K562 (cell line): ENCODE measurements at regions not wholly inside any gene's neighbourhood (a gene's known extent, or its start where the extent isn't known, plus 50 kb on each side); places are given as distances from the start of the nearest gene placed in this dataset.

ENCODE experiments used
- ATAC-seq: fragments of 200-7000 bp; cut with Tn5 transposase; 3 replicates; pipeline ENCODE4 v1.9.1; 2020; ENCODE audit warnings: moderate library complexity
- BruUV-seq: library from RNA; stranded (reverse); fragments of 400-500 nt; replicated peaks from 2 replicates; lab custom pipeline; 2021; lab: Mats Ljungman, UMichigan
- CTCF ChIA-PET: fragments of 300-600 bp; formaldehyde crosslinking; extraction: SDS; loops from one replicate; lab custom pipeline; 2021; ENCODE audit warnings: low intra/inter-chr PET ratio; lab: Yijun Ruan, JAX
- POLR2A ChIA-PET: fragments of 300-600, 350-650 bp; sonication (Branson Sonifier 250); formaldehyde crosslinking; extraction: SDS; loops from one replicate; lab custom pipeline; 2021; ENCODE audit warnings: antibody characterized with exemption, inconsistent platforms; lab: Yijun Ruan, JAX
- DNase-seq, 4 experiments: peaks; one replicate each; pipeline versions ENCODE4 v3.0.0 to v3.0.0-alpha.2; 2011 to 2018; ENCODE audit warnings: low spot score in 3 of 4, mixed read lengths in 3 of 4; ENCODE audit errors: extremely low read depth in 1 of 4
- FAIRE-seq: peaks from 2 replicates; lab custom pipeline; 2011; peaks lifted over from hg19 to GRCh38; lab: Jason Lieb, UNC
- H2AFZ ChIP-seq: 2 replicates; pipeline ENCODE4 v1.6.0; 2011; ENCODE audit warnings: low read depth, low read length, control low read depth, inconsistent platforms
- H3K27ac ChIP-seq: fragments of 200-600 bp; 3 replicates; pipeline ENCODE4 v1.8.0; 2011; ENCODE audit warnings: low read depth, mild to moderate bottlenecking, control low read depth, inconsistent platforms, low read length, moderate library complexity, mixed read lengths; ENCODE audit errors: extremely low read depth
- H3K27me3 ChIP-seq, 2 experiments: fragments of 300-600 bp in 1 of 2; 2 replicates in 1 of 2; 3 replicates in 1 of 2; pipeline versions ENCODE4 v1.6.0 to v1.8.0; 2011; ENCODE audit warnings: inconsistent platforms in 2 of 2, low read length in 2 of 2, mild to moderate bottlenecking in 1 of 2, mixed read lengths in 1 of 2, moderate library complexity in 1 of 2; ENCODE audit not compliant: control insufficient read depth in 2 of 2, insufficient read depth in 2 of 2
- H3K36me3 ChIP-seq: fragments of 300-600 bp; 3 replicates; pipeline ENCODE4 v1.8.0; 2011; ENCODE audit warnings: mild to moderate bottlenecking, low read length, inconsistent platforms; ENCODE audit not compliant: control insufficient read depth, insufficient read depth
- H3K4me1 ChIP-seq, 2 experiments: fragments of 200-600 bp in 1 of 2; replicated peaks in 1 of 2; 2 replicates in 1 of 2; 3 replicates in 1 of 2; pipeline versions ENCODE4 v1.5.1 to v1.8.0; 2011; ENCODE audit warnings: inconsistent platforms in 2 of 2, low read length in 2 of 2, mild to moderate bottlenecking in 1 of 2, mixed read lengths in 1 of 2, moderate library complexity in 1 of 2; ENCODE audit not compliant: control insufficient read depth in 2 of 2, insufficient read depth in 2 of 2
- H3K4me2 ChIP-seq: 2 replicates; pipeline ENCODE4 v1.6.1; 2011; ENCODE audit warnings: low read length, control low read depth, inconsistent platforms, mixed read lengths; ENCODE audit not compliant: insufficient read depth
- H3K4me3 ChIP-seq: fragments of 200-600 bp; sonication (generic), shearing (Covaris generic); 2 replicates; pipeline ENCODE4 v1.5.1; 2016; ENCODE audit warnings: control low read depth, inconsistent platforms
- H3K79me2 ChIP-seq: fragments of 200-600 bp; 3 replicates; pipeline ENCODE4 v1.8.0; 2011; ENCODE audit warnings: low read length, inconsistent platforms; ENCODE audit not compliant: control insufficient read depth, insufficient read depth
- H3K9ac ChIP-seq, 2 experiments: 2 replicates each; pipeline versions ENCODE4 v1.6.0 to v1.6.1; 2011; ENCODE audit warnings: low read depth in 2 of 2, low read length in 2 of 2, control low read depth in 1 of 2, inconsistent platforms in 1 of 2, mild to moderate bottlenecking in 1 of 2, mixed read lengths in 1 of 2; ENCODE audit not compliant: insufficient read depth in 1 of 2
- H3K9me1 ChIP-seq: one replicate; pipeline ENCODE4 v1.6.0; 2011; ENCODE audit warnings: inconsistent platforms, mild to moderate bottlenecking, low read length, moderate library complexity; ENCODE audit not compliant: control insufficient read depth, insufficient read depth
- H3K9me3 ChIP-seq: replicated peaks from 2 replicates; pipeline ENCODE4 v1.5.1; 2011; ENCODE audit warnings: low read depth, low read length, inconsistent platforms; ENCODE audit not compliant: control insufficient read depth, insufficient read depth
- H4K20me1 ChIP-seq: replicated peaks from 2 replicates; pipeline ENCODE4 v1.6.1; 2011; ENCODE audit warnings: low read length, inconsistent platforms, mixed read lengths; ENCODE audit not compliant: control insufficient read depth, insufficient read depth
- CBX1 ChIP-seq: sonication (generic); IDR thresholded peaks from 2 replicates; pipeline ENCODE4 v1.6.1; 2016; ENCODE audit warnings: antibody characterized with exemption, low read depth, mild to moderate bottlenecking
- CCAR2 ChIP-seq: fragments of 200-400 bp; formaldehyde crosslinking; IDR thresholded peaks from 2 replicates; pipeline ENCODE4 v1.6.1; 2017; ENCODE audit warnings: mild to moderate bottlenecking, low read depth, low read length
- CEBPG ChIP-seq, 3 experiments: fragments of 200-800 bp in 1 of 3; sonication (Bioruptor generic) in 1 of 3; sonication (generic) in 1 of 3; formaldehyde crosslinking in 1 of 3; IDR thresholded peaks in 2 of 3; conservative IDR thresholded peaks in 1 of 3; 2 replicates each; pipeline versions ENCODE4 v1.6.1 to v1.8.0; 2016 to 2022; ENCODE audit warnings: missing compliant biosample characterization in 2 of 3, missing genetic modification characterization in 2 of 3, mild to moderate bottlenecking in 1 of 3, missing genetic modification reagents in 1 of 3
- CHD1 ChIP-seq: fragments of 200-600 bp; sonication (generic); IDR thresholded peaks from one replicate; pipeline ENCODE4 v1.6.1; 2012; ENCODE audit warnings: mild to moderate bottlenecking, moderate library complexity, low read length, inconsistent platforms
- CREBBP ChIP-seq: IDR thresholded peaks from one replicate; pipeline ENCODE4 v1.6.1; 2012; ENCODE audit warnings: low read depth, mild to moderate bottlenecking, control low read depth, inconsistent platforms, low read length
- FOXJ2 ChIP-seq: fragments of 200-800 bp; sonication (Bioruptor generic); IDR thresholded peaks from 2 replicates; pipeline ENCODE4 v1.6.1; 2016; ENCODE audit warnings: missing genetic modification characterization, missing compliant biosample characterization
- IRF1 ChIP-seq: sonication (generic); formaldehyde crosslinking; IDR thresholded peaks from 2 replicates; pipeline ENCODE4 v1.8.0; 2022; ENCODE audit warnings: missing genetic modification reagents, mild to moderate bottlenecking, borderline replicate concordance
- L3MBTL2 ChIP-seq: fragments of 450-650 bp; IDR thresholded peaks from 2 replicates; pipeline ENCODE4 v1.6.1; 2016; ENCODE audit warnings: mild to moderate bottlenecking, moderate library complexity
- LCOR ChIP-seq: sonication (generic); formaldehyde crosslinking; IDR thresholded peaks from 2 replicates; pipeline ENCODE4 v1.8.0; 2022; ENCODE audit warnings: mild to moderate bottlenecking, missing genetic modification reagents
- SMAD4 ChIP-seq: fragments of 250-450 bp; sonication (Bioruptor Pico); conservative IDR thresholded peaks from 2 replicates; pipeline ENCODE4 v1.8.0; 2021; ENCODE audit warnings: inconsistent platforms, mild to moderate bottlenecking, moderate library complexity
- XRCC3 ChIP-seq: fragments of 450-650 bp; IDR thresholded peaks from 2 replicates; pipeline ENCODE4 v1.6.1; 2017; ENCODE audit warnings: mild to moderate bottlenecking, moderate library complexity
- ZC3H8 ChIP-seq: fragments of 450-650 bp; IDR thresholded peaks from 2 replicates; pipeline ENCODE4 v1.6.1; 2017
- ZFX ChIP-seq: sonication (generic); formaldehyde crosslinking; IDR thresholded peaks from 2 replicates; pipeline ENCODE4 v1.8.0; 2022; ENCODE audit warnings: mild to moderate bottlenecking, missing genetic modification reagents, moderate library complexity
- WGBS: fragments of 100-300 bp; shearing (Covaris generic); methylation state at CpG from one replicate; pipeline ENCODE4 v1.1.6; 2016; ENCODE audit warnings: low coverage, mixed read lengths; ENCODE audit not compliant: insufficient coverage; ENCODE audit errors: missing lambda C conversion rate; 5-methylcytosine and 5-hydroxymethylcytosine counted together
- in situ Hi-C: fragments of 300-500 bp; cut with MboI; formaldehyde crosslinking; loops from 4 replicates; pipeline ENCODE4 v1.15.0; 2018; ENCODE audit warnings: inconsistent platforms, mixed read lengths
- intact Hi-C: fragments of 100-400 bp; cut with micrococcal nuclease; formaldehyde crosslinking; loops from 2 replicates; pipeline ENCODE4 v1.14.2; 2022
- TF ChIP-seq, protein P1 (sequence below): fragments of 250-450 bp; sonication (Bioruptor Pico); IDR thresholded peaks from 2 replicates; pipeline ENCODE4 v1.5.0; 2021; ENCODE audit warnings: mild to moderate bottlenecking, moderate library complexity
- TF ChIP-seq, protein P2 (sequence below): fragments of 250-450 bp; sonication (Bioruptor Pico); IDR thresholded peaks from 2 replicates; pipeline ENCODE4 v1.8.0; 2021; ENCODE audit warnings: moderate library complexity, mild to moderate bottlenecking, inconsistent platforms

DNA sequence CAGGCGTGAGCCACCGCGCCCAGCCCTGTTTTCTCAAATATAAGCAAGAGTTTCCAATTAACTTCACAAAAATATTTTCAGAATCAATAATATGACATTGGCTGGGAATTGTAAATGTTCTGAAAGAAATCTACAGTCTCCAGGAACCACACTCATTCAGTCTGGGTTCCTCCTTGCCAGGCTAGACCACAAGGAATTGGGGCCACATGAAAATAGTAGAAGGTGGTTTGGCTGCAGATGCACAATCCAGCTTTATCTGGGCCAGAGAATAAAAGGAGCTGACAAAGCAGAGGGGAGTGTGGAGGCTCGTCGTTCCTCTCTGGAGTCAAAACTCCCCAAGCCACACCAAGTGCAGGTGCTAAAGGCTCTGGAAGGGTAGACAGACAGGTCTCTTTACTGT is 92.0 kb upstream of the OSMR start:
- H3K4me2 ChIP-seq: no peak overlapping the region
- DNase-seq: no peak
- H3K79me2 ChIP-seq: no peaks in the 10 kb centered on the region
- no peak for FAIRE-seq
- intact Hi-C loops: no loop called here
- no TSS peak for BruUV-seq
- no peak overlapping the region for H3K4me3 ChIP-seq
- WGBS: 0% methylated on average over 5 of the region's 5 CpGs
- CTCF ChIA-PET: no interaction called here
- H3K27me3 ChIP-seq: peaks cover 9 to 30% of the 10 kb centered on the region in 2 experiments; a peak in 4 of 5 replicates
- H3K9ac ChIP-seq: no peak overlapping the region
- POLR2A ChIA-PET: interaction anchor here (0.9 kb wide), 1 partner anchor 8 kb away, joined by 3 read pairs; no protein-coding TSS in a partner anchor
- no peak overlapping the region for H3K27ac ChIP-seq
- H2AFZ ChIP-seq: no peak overlapping the region
- no peaks in the 10 kb centered on the region for H3K9me3 ChIP-seq
- H4K20me1 ChIP-seq: no peaks in the 10 kb centered on the region
- H3K4me1 ChIP-seq: no peaks in the 10 kb centered on the region
- in situ Hi-C loops: no loop called here
- H3K9me1 ChIP-seq: no peaks in the 10 kb centered on the region
- H3K36me3 ChIP-seq: no peaks in the 10 kb centered on the region
- ATAC-seq: no peak
- TF ChIP-seq XRCC3: no peak
- no peak for TF ChIP-seq ZC3H8
- no peak for TF ChIP-seq CHD1
- no peak for TF ChIP-seq CREBBP
- TF ChIP-seq, protein P1, sequence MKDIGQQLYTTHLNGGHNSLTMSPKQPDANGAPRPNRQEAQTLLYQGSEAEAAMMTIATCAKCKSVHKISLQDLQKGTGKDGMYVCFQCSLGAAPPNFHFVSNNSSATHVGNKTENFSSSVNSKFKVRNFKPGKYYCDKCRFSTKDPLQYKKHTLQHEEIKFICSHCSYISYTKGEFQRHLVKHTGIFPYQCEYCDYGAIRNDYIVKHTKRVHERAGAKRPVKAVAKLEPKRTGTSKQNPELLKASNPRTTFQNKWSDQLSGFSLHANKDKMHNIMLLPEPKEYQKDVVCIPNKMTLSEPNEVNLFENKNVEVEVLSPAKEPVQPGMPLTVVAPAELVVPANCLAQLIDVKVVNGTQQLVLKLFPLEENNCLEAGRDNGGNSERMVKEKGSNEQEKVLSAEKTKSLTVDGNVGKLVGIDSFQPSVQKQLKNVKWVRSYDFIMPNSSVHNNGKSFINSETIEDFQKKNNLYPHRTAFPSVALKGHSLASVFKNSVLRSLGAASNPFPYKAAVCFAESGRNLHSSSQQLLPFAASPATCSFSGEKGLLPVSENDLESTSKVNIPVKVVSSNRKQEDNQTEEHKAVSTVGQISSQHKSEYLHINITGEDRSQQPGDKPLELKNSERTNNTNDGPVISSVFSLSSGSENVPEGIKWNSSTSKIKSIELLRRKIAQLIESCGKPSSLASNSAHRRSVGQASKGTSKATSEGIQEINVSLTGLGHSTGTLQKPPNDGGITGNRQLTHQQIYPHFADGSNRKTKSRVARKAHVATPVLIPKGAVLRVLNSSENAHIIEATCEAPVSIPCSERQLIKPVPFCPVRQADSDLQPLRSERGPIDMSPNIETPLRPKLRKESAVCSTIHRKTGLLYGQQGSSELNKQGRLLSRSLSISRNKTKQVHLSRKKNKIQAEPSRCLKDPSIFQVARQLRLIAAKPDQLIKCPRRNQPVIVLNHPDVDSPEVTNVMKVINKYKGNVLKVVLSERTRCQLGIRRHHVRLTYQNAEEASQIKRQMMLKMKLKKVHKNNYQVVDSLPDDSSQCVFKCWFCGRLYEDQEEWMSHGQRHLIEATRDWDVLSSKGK (CRISPR knock-in tag): no peak
- TF ChIP-seq CEBPG (CRISPR knock-in tag; IDR thresholded peaks at IDR 0.05): no peak
- no peak for TF ChIP-seq CEBPG (tag; conservative IDR thresholded peaks at IDR 0.05 in 1 of 2, IDR thresholded peaks at IDR 0.05 in 1 of 2)
- TF ChIP-seq FOXJ2 (tag): no peak
- TF ChIP-seq L3MBTL2: no peak
- TF ChIP-seq, protein P2, sequence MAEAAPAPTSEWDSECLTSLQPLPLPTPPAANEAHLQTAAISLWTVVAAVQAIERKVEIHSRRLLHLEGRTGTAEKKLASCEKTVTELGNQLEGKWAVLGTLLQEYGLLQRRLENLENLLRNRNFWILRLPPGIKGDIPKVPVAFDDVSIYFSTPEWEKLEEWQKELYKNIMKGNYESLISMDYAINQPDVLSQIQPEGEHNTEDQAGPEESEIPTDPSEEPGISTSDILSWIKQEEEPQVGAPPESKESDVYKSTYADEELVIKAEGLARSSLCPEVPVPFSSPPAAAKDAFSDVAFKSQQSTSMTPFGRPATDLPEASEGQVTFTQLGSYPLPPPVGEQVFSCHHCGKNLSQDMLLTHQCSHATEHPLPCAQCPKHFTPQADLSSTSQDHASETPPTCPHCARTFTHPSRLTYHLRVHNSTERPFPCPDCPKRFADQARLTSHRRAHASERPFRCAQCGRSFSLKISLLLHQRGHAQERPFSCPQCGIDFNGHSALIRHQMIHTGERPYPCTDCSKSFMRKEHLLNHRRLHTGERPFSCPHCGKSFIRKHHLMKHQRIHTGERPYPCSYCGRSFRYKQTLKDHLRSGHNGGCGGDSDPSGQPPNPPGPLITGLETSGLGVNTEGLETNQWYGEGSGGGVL (CRISPR knock-in tag): no peak
- no peak for TF ChIP-seq LCOR (CRISPR knock-in tag)
- TF ChIP-seq SMAD4 (CRISPR knock-in tag): no peak
- TF ChIP-seq CBX1: no peak
- TF ChIP-seq CCAR2: no peak
- no peak for TF ChIP-seq ZFX (CRISPR knock-in tag)
- TF ChIP-seq IRF1: no peak
